ENCODE measurements at regions not wholly inside any gene's neighbourhood (a gene's known extent, or its start where the extent isn't known, plus 50 kb on each side); places are given as distances from the start of the nearest gene placed in this dataset.

DNA sequence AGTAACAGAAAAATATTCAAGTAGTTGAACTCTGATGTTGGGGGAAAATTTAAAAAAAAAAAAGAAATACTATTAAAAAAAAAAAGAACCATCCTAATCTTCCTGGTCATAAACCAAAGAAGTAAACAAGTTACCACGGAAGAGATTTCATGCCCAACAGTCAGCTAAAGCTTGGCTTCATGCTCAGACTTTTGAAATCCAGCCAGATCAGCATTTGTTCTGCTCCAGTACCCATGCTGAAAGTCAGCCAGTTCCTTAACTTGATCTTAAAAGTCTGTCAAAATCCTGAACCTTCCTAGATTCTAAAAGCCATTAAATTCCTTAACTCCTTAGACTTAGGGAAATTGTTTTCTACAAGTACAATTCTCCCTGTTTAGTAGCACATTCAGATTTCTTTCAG lies 908.7 kb upstream of the CDH9 start:
- H3K4me3 ChIP-seq (replicated peaks; ENCODE audit: insufficient read depth, low read length) = no peak overlapping the region
- no peak for TF ChIP-seq SPI1 (IDR thresholded peaks at IDR 0.05; ENCODE audit: borderline replicate concordance, low read depth)
- no peak for TF ChIP-seq POLR2AphosphoS5 (IDR thresholded peaks at IDR 0.05; ENCODE audit: low read depth)
- TF ChIP-seq, protein P1, sequence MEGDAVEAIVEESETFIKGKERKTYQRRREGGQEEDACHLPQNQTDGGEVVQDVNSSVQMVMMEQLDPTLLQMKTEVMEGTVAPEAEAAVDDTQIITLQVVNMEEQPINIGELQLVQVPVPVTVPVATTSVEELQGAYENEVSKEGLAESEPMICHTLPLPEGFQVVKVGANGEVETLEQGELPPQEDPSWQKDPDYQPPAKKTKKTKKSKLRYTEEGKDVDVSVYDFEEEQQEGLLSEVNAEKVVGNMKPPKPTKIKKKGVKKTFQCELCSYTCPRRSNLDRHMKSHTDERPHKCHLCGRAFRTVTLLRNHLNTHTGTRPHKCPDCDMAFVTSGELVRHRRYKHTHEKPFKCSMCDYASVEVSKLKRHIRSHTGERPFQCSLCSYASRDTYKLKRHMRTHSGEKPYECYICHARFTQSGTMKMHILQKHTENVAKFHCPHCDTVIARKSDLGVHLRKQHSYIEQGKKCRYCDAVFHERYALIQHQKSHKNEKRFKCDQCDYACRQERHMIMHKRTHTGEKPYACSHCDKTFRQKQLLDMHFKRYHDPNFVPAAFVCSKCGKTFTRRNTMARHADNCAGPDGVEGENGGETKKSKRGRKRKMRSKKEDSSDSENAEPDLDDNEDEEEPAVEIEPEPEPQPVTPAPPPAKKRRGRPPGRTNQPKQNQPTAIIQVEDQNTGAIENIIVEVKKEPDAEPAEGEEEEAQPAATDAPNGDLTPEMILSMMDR (IDR thresholded peaks at IDR 0.05; ENCODE audit: insufficient read depth, low read length) = no peak
- TF ChIP-seq, protein P2, sequence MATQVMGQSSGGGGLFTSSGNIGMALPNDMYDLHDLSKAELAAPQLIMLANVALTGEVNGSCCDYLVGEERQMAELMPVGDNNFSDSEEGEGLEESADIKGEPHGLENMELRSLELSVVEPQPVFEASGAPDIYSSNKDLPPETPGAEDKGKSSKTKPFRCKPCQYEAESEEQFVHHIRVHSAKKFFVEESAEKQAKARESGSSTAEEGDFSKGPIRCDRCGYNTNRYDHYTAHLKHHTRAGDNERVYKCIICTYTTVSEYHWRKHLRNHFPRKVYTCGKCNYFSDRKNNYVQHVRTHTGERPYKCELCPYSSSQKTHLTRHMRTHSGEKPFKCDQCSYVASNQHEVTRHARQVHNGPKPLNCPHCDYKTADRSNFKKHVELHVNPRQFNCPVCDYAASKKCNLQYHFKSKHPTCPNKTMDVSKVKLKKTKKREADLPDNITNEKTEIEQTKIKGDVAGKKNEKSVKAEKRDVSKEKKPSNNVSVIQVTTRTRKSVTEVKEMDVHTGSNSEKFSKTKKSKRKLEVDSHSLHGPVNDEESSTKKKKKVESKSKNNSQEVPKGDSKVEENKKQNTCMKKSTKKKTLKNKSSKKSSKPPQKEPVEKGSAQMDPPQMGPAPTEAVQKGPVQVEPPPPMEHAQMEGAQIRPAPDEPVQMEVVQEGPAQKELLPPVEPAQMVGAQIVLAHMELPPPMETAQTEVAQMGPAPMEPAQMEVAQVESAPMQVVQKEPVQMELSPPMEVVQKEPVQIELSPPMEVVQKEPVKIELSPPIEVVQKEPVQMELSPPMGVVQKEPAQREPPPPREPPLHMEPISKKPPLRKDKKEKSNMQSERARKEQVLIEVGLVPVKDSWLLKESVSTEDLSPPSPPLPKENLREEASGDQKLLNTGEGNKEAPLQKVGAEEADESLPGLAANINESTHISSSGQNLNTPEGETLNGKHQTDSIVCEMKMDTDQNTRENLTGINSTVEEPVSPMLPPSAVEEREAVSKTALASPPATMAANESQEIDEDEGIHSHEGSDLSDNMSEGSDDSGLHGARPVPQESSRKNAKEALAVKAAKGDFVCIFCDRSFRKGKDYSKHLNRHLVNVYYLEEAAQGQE (IDR thresholded peaks at IDR 0.05; ENCODE audit: insufficient replicate concordance, low read depth) = no peak
- no peak for TF ChIP-seq GABPA (IDR thresholded peaks at IDR 0.05; ENCODE audit: low read depth)
- no peak for DNase-seq (ENCODE audit: low read depth in 1 of 2, low spot score in 1 of 2)
- no peak overlapping the region for H3K27ac ChIP-seq (replicated peaks)
- no peaks in the 10 kb centered on the region for H3K27me3 ChIP-seq (ENCODE audit: insufficient read depth, poor library complexity, severe bottlenecking)

DNA sequence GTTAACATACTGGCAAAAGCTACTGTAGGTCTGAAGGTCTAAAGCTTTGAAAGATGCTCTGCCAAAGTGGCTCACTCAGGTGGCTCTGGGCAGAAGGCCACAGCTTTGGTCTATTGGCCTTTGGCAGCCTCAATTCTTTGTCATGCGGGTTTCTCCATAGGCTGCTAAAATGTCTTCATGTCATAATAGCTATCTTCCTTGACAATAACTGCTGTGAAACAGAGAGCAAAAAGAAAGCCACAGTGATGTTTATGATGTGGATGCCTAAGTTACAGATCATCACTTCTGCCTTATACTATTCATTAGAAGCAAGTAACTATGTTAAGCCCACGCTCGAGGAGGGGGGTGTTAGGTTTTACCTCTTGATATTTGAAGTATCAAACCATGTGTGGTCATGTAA lies 906.1 kb upstream of the CDH9 start:
- H3K27me3 ChIP-seq (ENCODE audit: insufficient read depth, poor library complexity, severe bottlenecking) = no peaks in the 10 kb centered on the region
- H3K4me3 ChIP-seq (replicated peaks; ENCODE audit: insufficient read depth, low read length) = no peak overlapping the region
- TF ChIP-seq, protein P2 (IDR thresholded peaks at IDR 0.05; ENCODE audit: insufficient replicate concordance, low read depth) = no peak
- TF ChIP-seq GABPA (IDR thresholded peaks at IDR 0.05; ENCODE audit: low read depth) (no peak), SPI1 (IDR thresholded peaks at IDR 0.05; ENCODE audit: borderline replicate concordance, low read depth) (no peak)
- TF ChIP-seq, protein P1 (IDR thresholded peaks at IDR 0.05; ENCODE audit: insufficient read depth, low read length) = no peak
- H3K27ac ChIP-seq (replicated peaks) = no peak overlapping the region
- no peak for DNase-seq (ENCODE audit: low read depth in 1 of 2, low spot score in 1 of 2)

DNA sequence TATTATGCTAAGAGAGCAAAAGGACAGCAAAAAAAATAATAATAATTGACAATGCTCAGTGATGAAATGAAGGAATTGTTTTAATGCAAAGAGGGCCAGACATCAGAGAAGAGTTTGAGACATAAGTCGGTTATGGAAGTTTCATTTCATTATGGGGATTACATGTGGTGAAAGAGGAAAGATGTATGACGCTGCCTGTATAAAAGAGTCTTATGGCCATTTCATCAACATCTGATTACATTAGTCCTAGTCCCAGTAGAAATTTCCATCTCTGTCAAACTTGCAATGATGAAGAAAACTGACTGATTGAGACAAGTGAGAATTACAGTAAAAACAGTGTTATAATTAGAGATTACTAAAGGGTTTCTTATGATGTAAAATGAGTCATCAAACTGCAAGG lies 900.6 kb upstream of the CDH9 start:
- H3K27me3 ChIP-seq (ENCODE audit: insufficient read depth, poor library complexity, severe bottlenecking) = no peaks in the 10 kb centered on the region
- no peak for DNase-seq (ENCODE audit: low read depth in 1 of 2, low spot score in 1 of 2)
- no peak overlapping the region for H3K27ac ChIP-seq (replicated peaks)
- no peak overlapping the region for H3K4me3 ChIP-seq (replicated peaks; ENCODE audit: insufficient read depth, low read length)
- TF ChIP-seq, protein P1 (IDR thresholded peaks at IDR 0.05; ENCODE audit: insufficient read depth, low read length) = no peak
- TF ChIP-seq SPI1 (IDR thresholded peaks at IDR 0.05; ENCODE audit: borderline replicate concordance, low read depth) (no peak), GABPA (IDR thresholded peaks at IDR 0.05; ENCODE audit: low read depth) (no peak), POLR2AphosphoS5 (IDR thresholded peaks at IDR 0.05; ENCODE audit: low read depth) (no peak)

DNA sequence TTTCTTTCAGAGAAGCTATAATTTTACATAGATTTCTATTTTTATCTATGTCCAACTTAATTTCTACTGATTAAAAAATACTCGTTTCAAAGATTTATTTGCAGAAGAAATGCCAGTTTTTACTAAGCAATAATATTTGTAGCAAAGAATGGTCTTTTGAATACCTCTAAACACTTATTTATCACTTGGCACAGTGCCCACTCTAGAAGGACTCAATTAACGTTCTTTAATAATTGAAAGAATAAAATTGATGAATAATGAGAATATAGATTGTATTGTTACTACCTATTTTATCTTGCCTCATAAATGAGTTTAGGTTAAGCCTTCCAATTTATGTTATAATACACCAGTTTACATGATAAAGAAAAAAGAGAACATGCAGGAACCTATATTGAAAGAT lies 889.7 kb upstream of the CDH9 start:
- H3K27me3 ChIP-seq (ENCODE audit: insufficient read depth, poor library complexity, severe bottlenecking) = no peaks in the 10 kb centered on the region
- TF ChIP-seq, protein P1 (IDR thresholded peaks at IDR 0.05; ENCODE audit: insufficient read depth, low read length) = no peak
- TF ChIP-seq GABPA (IDR thresholded peaks at IDR 0.05; ENCODE audit: low read depth) (no peak), SPI1 (IDR thresholded peaks at IDR 0.05; ENCODE audit: borderline replicate concordance, low read depth) (no peak), POLR2AphosphoS5 (IDR thresholded peaks at IDR 0.05; ENCODE audit: low read depth) (no peak)
- TF ChIP-seq, protein P2 (IDR thresholded peaks at IDR 0.05; ENCODE audit: insufficient replicate concordance, low read depth) = no peak
- H3K27ac ChIP-seq (replicated peaks) = no peak overlapping the region
- no peak for DNase-seq (ENCODE audit: low read depth in 1 of 2, low spot score in 1 of 2)
- no peak overlapping the region for H3K4me3 ChIP-seq (replicated peaks; ENCODE audit: insufficient read depth, low read length)

Measured in HL-60 (cell line).